Hepatic stellate cell (primary cell): ENCODE measurements at regions not wholly inside any gene's neighbourhood (a gene's known extent, or its start where the extent isn't known, plus 50 kb on each side); places are given as distances from the start of the nearest gene placed in this dataset.
"Not testable (repeated sequence)": the region's sequence is repeated elsewhere in the genome, so short reads cannot be mapped to it uniquely, and the experiment has no call there.

Experiments used
- DNase-seq: peaks from one replicate; pipeline ENCODE4 v3.0.0; 2011; ENCODE audit warnings: low spot score

GRCh38 chr4:101418466-101418865 is 71.1 kb upstream of the PPP3CA start:
- no peak for DNase-seq

- DNase-seq, result no peak
These were observed 70.7 kb upstream of the PPP3CA start for GRCh38 chr4:101418055-101418454.

DNA sequence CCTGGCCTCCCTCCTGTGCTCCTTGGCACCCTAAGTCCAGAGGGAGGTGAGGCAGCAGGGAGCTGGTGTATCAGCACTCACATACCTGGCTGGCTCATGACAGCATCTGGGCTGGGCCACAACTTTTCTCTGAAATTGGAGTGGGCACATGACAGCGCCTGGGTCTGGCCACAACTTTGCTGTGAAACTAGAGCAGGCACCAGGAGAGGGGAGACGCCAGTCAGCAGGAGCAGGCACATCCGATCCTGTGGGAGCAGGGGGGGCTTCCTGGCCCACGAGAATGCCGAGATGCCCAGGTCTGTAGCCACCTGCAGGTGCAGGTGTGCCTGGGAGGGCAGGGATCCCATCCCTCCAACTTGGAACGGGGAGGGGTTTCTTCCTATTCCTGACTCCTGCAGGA is 69.7 kb upstream of the PPP3CA start:
- DNase-seq, result no peak

GRCh38 chr4:101415962-101416361 is 68.6 kb upstream of the PPP3CA start:
- no peak for DNase-seq

GRCh38 chr4:101414496-101414895 is 67.2 kb upstream of the PPP3CA start:
- DNase-seq, result no peak

DNA sequence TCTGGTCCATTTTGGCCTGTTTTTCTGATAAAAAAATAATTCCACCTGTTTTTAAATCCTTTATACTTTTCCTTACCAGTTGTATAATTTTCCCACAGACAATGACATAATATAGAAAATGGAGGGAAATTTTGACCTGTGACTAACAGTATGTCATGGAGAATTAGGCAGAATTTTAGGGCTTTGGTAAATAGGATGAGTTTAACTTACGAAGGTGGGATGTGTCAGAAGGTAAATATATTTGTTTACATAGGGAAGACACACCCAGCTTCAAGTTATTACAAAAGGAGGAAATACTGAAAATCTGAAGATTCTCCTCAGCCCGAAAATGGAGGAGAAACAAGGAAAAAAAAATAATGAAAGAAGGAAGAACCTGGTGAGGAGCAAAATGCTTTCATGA is 64.6 kb upstream of the PPP3CA start:
- DNase-seq, result no peak

DNA sequence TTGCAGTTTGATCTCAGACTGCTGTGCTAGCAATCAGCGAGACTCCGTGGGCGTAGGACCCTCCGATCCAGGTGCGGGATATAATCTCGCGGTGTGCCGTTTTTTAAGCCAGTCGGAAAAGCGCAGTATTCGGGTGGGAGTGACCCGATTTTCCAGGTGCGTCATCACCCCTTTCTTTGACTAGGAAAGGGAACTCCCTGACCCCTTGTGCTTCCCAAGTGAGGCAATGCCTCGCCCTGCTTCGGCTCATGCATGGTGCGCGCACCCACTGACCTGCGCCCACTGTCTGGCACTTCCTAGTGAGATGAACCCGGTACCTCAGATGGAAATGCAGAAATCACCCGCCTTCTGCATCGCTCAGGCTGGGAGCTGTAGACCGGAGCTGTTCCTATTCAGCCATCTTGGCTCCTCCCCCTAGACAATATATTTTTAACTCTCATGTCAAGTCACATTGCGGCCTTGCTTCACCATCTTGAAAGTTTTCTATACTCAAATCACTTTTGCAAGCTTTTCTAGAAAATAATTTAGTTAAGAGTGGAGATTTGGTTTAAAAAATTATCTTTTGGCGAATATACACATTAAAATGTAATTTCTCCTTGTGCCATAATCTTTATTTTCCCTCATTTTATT is 64.1 kb upstream of the PPP3CA start:
- not testable (repeated sequence) for DNase-seq

DNA sequence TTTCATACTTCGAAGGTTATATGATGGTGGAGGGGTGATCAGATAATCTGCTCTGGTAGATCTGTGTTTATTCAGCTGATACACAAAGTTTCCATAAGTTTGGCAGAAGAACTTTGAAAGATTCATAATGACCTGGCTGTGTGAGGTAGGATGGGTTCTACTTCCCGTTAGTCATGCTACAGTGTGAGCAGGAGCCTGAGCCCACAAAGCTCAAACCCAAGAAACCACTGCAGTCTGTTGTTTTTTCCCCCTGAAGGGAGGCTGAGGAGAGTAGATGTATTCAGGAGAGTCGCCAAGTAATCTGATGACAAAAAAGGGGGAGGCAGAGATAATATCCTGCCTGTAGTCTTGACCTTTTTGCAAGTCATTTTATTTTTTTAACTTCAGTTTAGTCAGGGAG is 52.8 kb upstream of the PPP3CA start:
- DNase-seq, result peak; percentile 5

DNA sequence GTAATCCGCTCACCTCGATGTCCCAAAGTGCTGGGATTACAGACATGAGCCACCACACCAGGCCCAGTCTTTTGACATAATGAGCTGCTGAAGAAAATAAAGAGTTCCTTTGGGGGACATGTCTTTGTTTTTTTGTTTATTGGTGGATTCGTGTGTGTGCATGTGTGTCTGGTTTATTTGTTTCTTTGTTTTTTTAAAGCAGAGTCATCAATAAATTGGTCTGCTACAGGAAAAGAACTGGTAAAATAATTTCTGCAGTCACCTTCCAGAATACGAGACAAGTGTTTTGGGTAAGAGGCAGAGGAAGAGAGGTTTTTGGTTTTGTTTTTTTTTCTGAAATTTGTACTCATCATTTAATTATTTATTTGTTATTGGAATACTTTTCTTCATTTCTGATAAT is 51.5 kb upstream of the PPP3CA start:
- no peak for DNase-seq
